ENCODE measurements at regions not wholly inside any gene's neighbourhood (a gene's known extent, or its start where the extent isn't known, plus 50 kb on each side); places are given as distances from the start of the nearest gene placed in this dataset.

DNA sequence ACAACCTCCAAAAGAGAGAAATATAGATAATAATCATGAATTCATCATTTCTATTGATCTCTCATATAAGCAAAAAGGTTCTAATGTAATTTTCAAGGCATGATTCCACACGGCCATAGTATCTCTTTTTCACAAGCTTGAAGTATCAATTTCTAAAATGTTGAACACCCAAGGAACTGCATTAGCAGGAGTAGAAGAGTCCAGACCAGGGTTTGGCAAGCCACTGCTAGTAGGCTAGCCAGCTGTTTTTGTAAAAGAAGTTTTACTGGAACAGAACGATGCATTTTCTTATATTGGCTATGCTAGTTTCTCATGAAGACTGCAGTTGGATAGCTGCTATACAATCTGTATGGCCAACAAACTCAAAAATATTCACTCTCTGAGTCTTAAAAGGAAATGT is 481.5 kb upstream of the MIR17HG start:
- Histone ChIP-seq H3K4me3 (no peak overlapping the region), H3K27ac (no peak overlapping the region), H3K9me3 (no peaks in the 10 kb centered on the region), H3K27me3 (no peaks in the 10 kb centered on the region), H3K36me3 (no peaks in the 10 kb centered on the region), H3K4me1 (no peaks in the 10 kb centered on the region)
- intact Hi-C loops (cut with DNase I): no loop called here
- DNase-seq: no peak
- WGBS, 2 donors: 57 to 64% methylated on average over 2 of the region's 2 CpGs
- TF ChIP-seq POLR2A (IDR thresholded peaks at IDR 0.05): no peak
- TF ChIP-seq, protein P1, sequence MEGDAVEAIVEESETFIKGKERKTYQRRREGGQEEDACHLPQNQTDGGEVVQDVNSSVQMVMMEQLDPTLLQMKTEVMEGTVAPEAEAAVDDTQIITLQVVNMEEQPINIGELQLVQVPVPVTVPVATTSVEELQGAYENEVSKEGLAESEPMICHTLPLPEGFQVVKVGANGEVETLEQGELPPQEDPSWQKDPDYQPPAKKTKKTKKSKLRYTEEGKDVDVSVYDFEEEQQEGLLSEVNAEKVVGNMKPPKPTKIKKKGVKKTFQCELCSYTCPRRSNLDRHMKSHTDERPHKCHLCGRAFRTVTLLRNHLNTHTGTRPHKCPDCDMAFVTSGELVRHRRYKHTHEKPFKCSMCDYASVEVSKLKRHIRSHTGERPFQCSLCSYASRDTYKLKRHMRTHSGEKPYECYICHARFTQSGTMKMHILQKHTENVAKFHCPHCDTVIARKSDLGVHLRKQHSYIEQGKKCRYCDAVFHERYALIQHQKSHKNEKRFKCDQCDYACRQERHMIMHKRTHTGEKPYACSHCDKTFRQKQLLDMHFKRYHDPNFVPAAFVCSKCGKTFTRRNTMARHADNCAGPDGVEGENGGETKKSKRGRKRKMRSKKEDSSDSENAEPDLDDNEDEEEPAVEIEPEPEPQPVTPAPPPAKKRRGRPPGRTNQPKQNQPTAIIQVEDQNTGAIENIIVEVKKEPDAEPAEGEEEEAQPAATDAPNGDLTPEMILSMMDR (IDR thresholded peaks at IDR 0.05): no peak

- no peaks in the 10 kb centered on the region for H3K36me3 ChIP-seq
- no peak overlapping the region for H3K27ac ChIP-seq
- 4 to 16% methylated on average over 4 of the region's 4 CpGs for WGBS, 2 donors
- no peak for TF ChIP-seq POLR2A (IDR thresholded peaks at IDR 0.05)
- TF ChIP-seq, protein P1 (IDR thresholded peaks at IDR 0.05): peak in 5 of 6 experiments; percentile 28 to 57 (median 42)
- peak; percentile 0 for DNase-seq
- no peaks in the 10 kb centered on the region for H3K4me1 ChIP-seq
- H3K9me3 ChIP-seq: no peaks in the 10 kb centered on the region
- H3K4me3 ChIP-seq: no peak overlapping the region
- H3K27me3 ChIP-seq: no peaks in the 10 kb centered on the region
- intact Hi-C loops (cut with DNase I): no loop called here
These were observed 480.2 kb upstream of the MIR17HG start for GRCh38 chr13:90867336-90867683.

DNA sequence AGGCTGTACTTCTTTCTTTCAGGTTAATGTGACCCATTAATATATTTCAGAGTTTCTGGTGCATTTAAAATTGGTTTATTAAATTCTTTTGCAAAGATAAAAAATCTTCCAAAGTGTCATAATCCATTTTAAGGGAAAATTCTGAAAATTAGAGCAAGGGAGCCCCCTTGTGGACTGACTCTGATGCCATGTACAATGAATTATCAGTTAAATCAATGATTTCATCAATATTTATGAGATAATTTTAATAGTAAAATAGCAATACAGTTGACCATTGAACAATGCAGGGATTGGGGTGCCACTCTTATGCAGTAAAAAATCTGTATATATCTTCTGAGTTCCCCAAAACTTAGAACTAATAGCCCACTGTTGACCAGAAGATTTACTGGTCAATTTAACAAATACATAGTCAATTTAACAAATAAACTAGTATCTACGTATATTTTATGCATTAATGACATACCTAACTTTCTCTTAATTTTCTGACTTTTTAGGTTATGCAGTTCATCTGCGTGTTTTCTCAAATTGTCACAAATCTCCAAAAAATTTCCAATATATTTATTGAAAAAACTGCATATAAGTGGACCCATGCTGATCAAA is 479.1 kb upstream of the MIR17HG start:
- Histone ChIP-seq H3K27me3 (no peaks in the 10 kb centered on the region), H3K36me3 (no peaks in the 10 kb centered on the region), H3K9me3 (no peaks in the 10 kb centered on the region), H3K4me1 (no peaks in the 10 kb centered on the region), H3K4me3 (no peak overlapping the region), H3K27ac (no peak overlapping the region)
- intact Hi-C loops (cut with DNase I): no loop called here
- 47 to 55% methylated on average over 2 of the region's 2 CpGs for WGBS, 2 donors
- TF ChIP-seq, protein P1 (IDR thresholded peaks at IDR 0.05): peak in 4 of 6 experiments; percentile 12 to 56 (median 42)
- TF ChIP-seq POLR2A (IDR thresholded peaks at IDR 0.05): no peak
- DNase-seq: no peak

DNA sequence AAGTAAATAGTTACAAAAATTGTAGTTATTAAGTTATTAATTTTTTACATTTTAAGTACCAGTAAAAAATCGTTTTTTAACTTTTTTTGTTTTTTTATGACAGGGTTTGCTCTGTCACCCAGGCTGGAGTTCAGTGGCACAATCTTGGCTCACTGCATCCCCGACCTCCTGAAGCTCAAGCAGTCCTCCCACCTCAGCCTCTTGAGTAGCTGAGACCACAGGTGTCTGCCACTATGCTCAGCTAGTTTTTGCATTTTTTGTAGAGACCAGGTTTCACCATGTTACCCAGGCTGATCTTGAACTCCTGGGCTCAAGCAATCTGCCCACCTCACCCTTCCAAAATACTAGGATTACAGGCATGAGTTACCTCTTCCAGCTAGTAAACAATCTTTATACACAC is 477.9 kb upstream of the MIR17HG start:
- intact Hi-C loops (cut with DNase I): no loop called here
- DNase-seq: no peak
- no peak overlapping the region for H3K27ac ChIP-seq
- H3K4me1 ChIP-seq: no peaks in the 10 kb centered on the region
- no peak overlapping the region for H3K4me3 ChIP-seq
- no peak for TF ChIP-seq POLR2A (IDR thresholded peaks at IDR 0.05)
- TF ChIP-seq, protein P1 (IDR thresholded peaks at IDR 0.05): no peak
- 12 to 27% methylated on average over 2 of the region's 2 CpGs for WGBS, 2 donors
- no peaks in the 10 kb centered on the region for H3K27me3 ChIP-seq
- no peaks in the 10 kb centered on the region for H3K9me3 ChIP-seq
- H3K36me3 ChIP-seq: no peaks in the 10 kb centered on the region

DNA sequence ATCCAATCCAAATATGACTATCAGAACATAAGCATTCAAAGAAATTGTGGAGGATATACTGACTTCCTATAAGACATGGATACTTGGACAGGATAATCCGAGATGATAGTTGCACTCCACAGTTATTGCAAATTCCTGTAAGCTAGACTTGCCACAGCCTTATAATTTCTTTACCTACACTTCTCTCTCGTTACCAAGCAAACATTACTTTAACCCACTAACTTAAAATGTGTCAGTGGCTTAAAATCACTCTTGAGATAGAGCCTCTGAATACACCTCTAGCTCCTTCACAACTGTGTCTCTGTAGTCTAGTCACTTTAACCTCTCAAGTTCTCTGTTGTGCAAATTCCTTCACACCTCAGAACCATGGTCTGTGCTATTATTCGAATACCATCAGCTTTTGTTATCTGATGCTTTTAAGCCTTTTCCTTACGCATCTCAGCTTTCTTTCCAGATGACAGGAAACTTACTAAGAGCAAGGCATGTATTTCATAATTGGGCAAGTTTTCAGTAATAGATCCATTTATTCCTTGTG is 474.9 kb upstream of the MIR17HG start:
- no peak overlapping the region for H3K27ac ChIP-seq
- no peak overlapping the region for H3K4me3 ChIP-seq
- DNase-seq: no peak
- 70 to 73% methylated on average over 4 of the region's 4 CpGs for WGBS, 2 donors
- intact Hi-C loops (cut with DNase I): no loop called here
- no peak for TF ChIP-seq POLR2A (IDR thresholded peaks at IDR 0.05)
- TF ChIP-seq, protein P1 (IDR thresholded peaks at IDR 0.05): no peak
- no peaks in the 10 kb centered on the region for H3K4me1 ChIP-seq
- H3K27me3 ChIP-seq: no peaks in the 10 kb centered on the region
- no peaks in the 10 kb centered on the region for H3K9me3 ChIP-seq
- H3K36me3 ChIP-seq: no peaks in the 10 kb centered on the region

All from esophagus squamous epithelium (tissue), 5 donors.